Skeletal muscle satellite cell (primary cell): ENCODE measurements at regions not wholly inside any gene's neighbourhood (a gene's known extent, or its start where the extent isn't known, plus 50 kb on each side); places are given as distances from the start of the nearest gene placed in this dataset.

Experiments used
- H3K27me3 ChIP-seq: 2 replicates; pipeline ENCODE4 v1.7.0; 2013; ENCODE audit warnings: low read length; ENCODE audit not compliant: control insufficient read depth, insufficient read depth
- H3K36me3 ChIP-seq: 2 replicates; pipeline ENCODE4 v1.7.0; 2013; ENCODE audit warnings: mild to moderate bottlenecking, control low read depth, low read length; ENCODE audit not compliant: insufficient read depth
- H3K4me1 ChIP-seq: 2 replicates; pipeline ENCODE4 v1.7.0; 2013; ENCODE audit warnings: low read length; ENCODE audit not compliant: control insufficient read depth, insufficient read depth
- H3K4me2 ChIP-seq: 2 replicates; pipeline ENCODE4 v1.7.0; 2013; ENCODE audit warnings: mild to moderate bottlenecking, low read length
- H3K4me3 ChIP-seq: 2 replicates; pipeline ENCODE4 v1.7.0; 2013; ENCODE audit warnings: low read length
- H3K9ac ChIP-seq: 2 replicates; pipeline ENCODE4 v1.7.0; 2013; ENCODE audit warnings: mild to moderate bottlenecking, low read depth, low read length, moderate library complexity
- H3K9me3 ChIP-seq: replicated peaks from 2 replicates; pipeline ENCODE4 v1.7.0; 2013; ENCODE audit warnings: mild to moderate bottlenecking, control low read depth, low read length

GRCh38 chr7:45413419-45413818, 160.7 kb upstream of the ADCY1 start:
- no peak overlapping the region for H3K9ac ChIP-seq

GRCh38 chr7:45414226-45414625, 159.9 kb upstream of the ADCY1 start:
- Histone ChIP-seq H3K36me3 (no peaks in the 10 kb centered on the region), H3K27me3 (no peaks in the 10 kb centered on the region)

More at GRCh38 chr7:45413419-45413818, 160.7 kb upstream of the ADCY1 start:
- no peaks in the 10 kb centered on the region for H3K4me1 ChIP-seq
- no peaks in the 10 kb centered on the region for H3K9me3 ChIP-seq
- no peaks in the 10 kb centered on the region for H3K27me3 ChIP-seq
- no peak overlapping the region for H3K4me2 ChIP-seq
- H3K36me3 ChIP-seq = no peaks in the 10 kb centered on the region
- no peak overlapping the region for H3K4me3 ChIP-seq

DNA sequence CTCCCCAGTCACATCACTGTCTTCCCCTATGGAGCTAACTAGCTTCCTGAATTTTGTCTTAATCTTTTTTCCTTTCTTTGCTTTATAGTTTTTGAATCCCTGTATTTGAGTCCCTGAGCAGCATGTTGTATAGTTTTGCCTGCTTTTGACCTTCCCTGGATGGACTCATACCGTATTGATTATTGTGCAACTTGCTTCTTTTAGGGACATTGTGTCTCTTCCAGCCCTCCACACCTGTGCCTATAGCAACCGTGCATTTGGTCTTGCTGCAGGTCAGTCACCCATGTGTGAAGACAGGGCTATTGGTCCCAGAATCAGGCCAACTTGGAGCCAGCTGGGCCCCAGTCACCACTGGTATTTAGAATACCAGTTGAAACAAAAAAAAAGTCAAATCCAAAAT, 158.9 kb upstream of the ADCY1 start:
- H3K9ac ChIP-seq = no peak overlapping the region
- no peaks in the 10 kb centered on the region for H3K9me3 ChIP-seq
- H3K4me3 ChIP-seq = no peak overlapping the region
- no peaks in the 10 kb centered on the region for H3K27me3 ChIP-seq
- no peak overlapping the region for H3K4me2 ChIP-seq
- no peaks in the 10 kb centered on the region for H3K4me1 ChIP-seq
- no peaks in the 10 kb centered on the region for H3K36me3 ChIP-seq

More at GRCh38 chr7:45414226-45414625, 159.9 kb upstream of the ADCY1 start:
- no peak overlapping the region for H3K4me2 ChIP-seq
- H3K9ac ChIP-seq = no peak overlapping the region
- no peak overlapping the region for H3K4me3 ChIP-seq
- H3K9me3 ChIP-seq = no peaks in the 10 kb centered on the region
- no peaks in the 10 kb centered on the region for H3K4me1 ChIP-seq

DNA sequence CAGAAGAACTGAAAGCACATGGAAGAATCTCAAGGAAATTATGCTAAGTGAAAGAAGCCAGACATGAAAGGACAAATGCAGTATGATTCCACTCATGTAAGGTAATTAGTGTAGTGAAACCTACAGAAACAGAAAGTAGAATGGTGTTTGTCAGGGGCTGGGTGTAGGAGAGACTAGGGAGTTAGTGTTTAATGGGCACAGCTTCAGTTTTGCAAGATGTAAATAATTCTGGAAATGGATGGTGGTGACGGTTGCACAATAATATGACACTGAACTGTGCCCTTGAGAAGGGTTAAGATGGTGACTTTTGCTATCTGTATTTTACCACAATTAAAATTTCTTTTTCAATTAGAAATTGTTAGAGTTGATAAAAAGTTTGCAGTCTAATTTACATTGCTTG, 157.3 kb upstream of the ADCY1 start:
- no peak overlapping the region for H3K4me3 ChIP-seq
- H3K36me3 ChIP-seq = no peaks in the 10 kb centered on the region
- H3K27me3 ChIP-seq = no peaks in the 10 kb centered on the region
- H3K9me3 ChIP-seq = no peaks in the 10 kb centered on the region
- no peak overlapping the region for H3K4me2 ChIP-seq
- H3K9ac ChIP-seq = no peak overlapping the region
- H3K4me1 ChIP-seq = no peaks in the 10 kb centered on the region

DNA sequence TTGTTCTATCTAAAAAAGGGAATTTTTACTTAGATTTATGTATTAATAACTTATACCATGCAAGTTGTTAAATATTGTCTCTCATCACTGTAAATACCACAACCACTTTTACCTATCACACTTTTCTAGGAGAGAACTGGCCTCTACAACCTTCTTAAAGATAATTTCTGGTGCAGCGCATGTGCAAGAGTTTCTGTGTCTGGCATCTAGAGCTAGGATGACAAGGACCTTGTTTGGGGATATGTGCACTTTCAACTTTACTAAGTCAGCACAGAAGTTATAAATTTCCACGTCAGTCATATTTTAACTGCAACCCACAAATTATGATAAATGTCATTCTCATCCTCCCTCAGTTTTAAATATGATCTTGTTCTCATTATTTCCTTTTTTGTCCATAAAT, 156.9 kb upstream of the ADCY1 start:
- H3K9me3 ChIP-seq = no peaks in the 10 kb centered on the region
- no peak overlapping the region for H3K4me3 ChIP-seq
- H3K4me2 ChIP-seq = no peak overlapping the region
- H3K36me3 ChIP-seq = no peaks in the 10 kb centered on the region
- peaks cover 3% of the 10 kb centered on the region for H3K27me3 ChIP-seq
- H3K9ac ChIP-seq = no peak overlapping the region
- no peaks in the 10 kb centered on the region for H3K4me1 ChIP-seq

- Histone ChIP-seq H3K4me1 (no peaks in the 10 kb centered on the region), H3K9ac (no peak overlapping the region), H3K4me3 (no peak overlapping the region), H3K9me3 (no peaks in the 10 kb centered on the region), H3K4me2 (no peak overlapping the region), H3K27me3 (peaks cover 5% of the 10 kb centered on the region), H3K36me3 (no peaks in the 10 kb centered on the region)
Measured at GRCh38 chr7:45417735-45418134, 156.4 kb upstream of the ADCY1 start.

DNA sequence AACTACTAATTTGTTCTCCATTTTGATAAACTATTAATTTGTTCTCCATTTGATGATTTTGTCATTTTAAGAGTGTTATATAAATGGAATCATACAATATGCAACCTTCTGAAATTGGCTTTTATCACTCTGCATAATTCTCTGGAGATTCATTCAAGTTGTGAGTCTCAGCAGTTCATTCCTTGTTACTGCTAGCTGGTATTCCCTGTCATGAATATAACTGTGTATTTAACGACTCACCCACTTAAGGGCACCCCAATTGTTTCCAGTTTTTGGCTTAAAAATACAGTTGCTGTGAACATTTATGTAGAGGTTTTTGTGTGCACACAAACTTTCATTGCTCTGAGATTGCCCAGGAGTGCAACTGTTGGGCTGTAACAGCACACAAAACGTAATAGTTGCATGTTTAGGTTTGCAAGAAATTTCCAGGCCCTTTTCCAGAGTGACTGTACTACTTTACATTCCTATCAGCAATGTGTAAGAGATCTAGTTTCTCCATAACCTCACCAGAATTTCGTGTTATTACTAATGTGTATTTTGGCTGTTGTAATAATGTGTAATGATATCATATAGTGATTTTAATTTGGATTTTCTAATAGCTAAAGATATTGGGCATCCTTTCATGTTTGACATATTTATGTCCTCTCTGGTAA, 153.2 kb upstream of the ADCY1 start:
- no peak overlapping the region for H3K9ac ChIP-seq
- peaks cover 8% of the 10 kb centered on the region for H3K27me3 ChIP-seq
- H3K4me1 ChIP-seq = no peaks in the 10 kb centered on the region
- no peak overlapping the region for H3K4me3 ChIP-seq
- H3K4me2 ChIP-seq = no peak overlapping the region
- no peaks in the 10 kb centered on the region for H3K36me3 ChIP-seq
- H3K9me3 ChIP-seq = no peaks in the 10 kb centered on the region

DNA sequence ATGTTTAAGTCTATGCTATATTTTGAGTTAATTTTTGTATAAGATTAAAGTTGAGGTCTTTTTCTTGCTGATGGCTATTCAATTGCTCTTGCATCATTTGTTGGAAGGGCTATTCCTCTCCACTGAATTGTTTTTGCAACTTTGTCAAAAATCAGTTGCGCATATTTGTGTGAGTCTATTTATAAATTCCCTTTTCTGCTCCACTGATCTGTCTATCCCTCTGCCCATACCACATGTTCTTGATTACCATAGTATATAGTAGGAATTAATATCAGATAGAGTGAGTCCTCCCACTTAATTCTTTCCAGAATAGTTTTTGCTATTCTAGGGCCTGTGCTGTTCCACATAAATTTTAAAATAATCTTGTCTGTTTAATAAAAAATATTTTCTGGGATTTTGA, 152.4 kb upstream of the ADCY1 start:
- Histone ChIP-seq H3K4me3 (no peak overlapping the region), H3K9me3 (no peaks in the 10 kb centered on the region), H3K36me3 (no peaks in the 10 kb centered on the region), H3K4me2 (no peak overlapping the region), H3K9ac (no peak overlapping the region), H3K27me3 (peaks cover 8% of the 10 kb centered on the region), H3K4me1 (no peaks in the 10 kb centered on the region)

GRCh38 chr7:45430397-45430796, 143.8 kb upstream of the ADCY1 start:
- Histone ChIP-seq H3K4me1 (no peaks in the 10 kb centered on the region), H3K9ac (no peak overlapping the region), H3K4me3 (no peak overlapping the region), H3K4me2 (no peak overlapping the region), H3K27me3 (no peaks in the 10 kb centered on the region), H3K9me3 (no peaks in the 10 kb centered on the region), H3K36me3 (no peaks in the 10 kb centered on the region)

DNA sequence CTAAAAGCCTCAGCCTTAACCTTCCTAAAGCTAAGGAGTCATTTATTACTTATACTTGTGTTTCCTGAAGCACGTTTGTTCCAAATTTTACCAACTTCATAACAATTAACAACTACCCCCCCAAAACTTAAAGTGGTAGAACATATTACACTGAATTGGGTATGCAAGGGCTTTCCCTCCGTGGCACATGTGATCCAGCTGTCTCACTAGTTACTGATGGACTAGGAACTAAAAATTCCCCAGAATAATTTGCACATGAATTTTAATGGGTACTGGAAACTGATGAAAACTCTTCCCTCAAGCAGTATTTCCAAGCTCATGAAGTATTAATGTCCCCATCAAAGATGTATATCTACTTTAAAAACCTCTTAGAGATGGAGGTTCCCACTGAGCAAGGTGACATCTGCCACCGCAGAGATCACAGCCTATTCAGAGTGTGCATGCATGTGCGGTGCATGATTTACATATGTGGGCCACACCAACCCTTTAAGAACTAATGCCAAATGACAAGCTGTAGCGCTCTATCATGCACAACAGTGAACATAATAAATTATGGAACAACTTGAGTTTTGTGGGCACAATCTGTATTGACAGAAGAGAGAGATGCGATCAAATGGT, 139.9 kb upstream of the ADCY1 start:
- Histone ChIP-seq H3K9ac (no peak overlapping the region), H3K4me1 (no peaks in the 10 kb centered on the region), H3K4me3 (no peak overlapping the region), H3K36me3 (no peaks in the 10 kb centered on the region), H3K9me3 (no peaks in the 10 kb centered on the region), H3K4me2 (no peak overlapping the region), H3K27me3 (peaks cover 5% of the 10 kb centered on the region)

- Histone ChIP-seq H3K4me2 (no peak overlapping the region), H3K9ac (no peak overlapping the region), H3K4me3 (no peak overlapping the region), H3K36me3 (no peaks in the 10 kb centered on the region), H3K27me3 (peaks cover 5% of the 10 kb centered on the region), H3K9me3 (no peaks in the 10 kb centered on the region), H3K4me1 (no peaks in the 10 kb centered on the region)
Measured at GRCh38 chr7:45435131-45435530, 139.0 kb upstream of the ADCY1 start.

- no peak overlapping the region for H3K4me2 ChIP-seq
- no peaks in the 10 kb centered on the region for H3K4me1 ChIP-seq
- H3K9ac ChIP-seq = no peak overlapping the region
- H3K4me3 ChIP-seq = no peak overlapping the region
- H3K9me3 ChIP-seq = no peaks in the 10 kb centered on the region
- H3K27me3 ChIP-seq = peaks cover 5% of the 10 kb centered on the region
- H3K36me3 ChIP-seq = no peaks in the 10 kb centered on the region
Measured at GRCh38 chr7:45435846-45436245, 138.3 kb upstream of the ADCY1 start.
